GM12892 (cell line): ENCODE measurements at regions not wholly inside any gene's neighbourhood (a gene's known extent, or its start where the extent isn't known, plus 50 kb on each side); places are given as distances from the start of the nearest gene placed in this dataset.

ENCODE experiments used
- POLR2AphosphoS5 ChIP-seq: IDR thresholded peaks from 2 replicates; pipeline ENCODE4 v1.6.1; 2011; ENCODE audit warnings: low read depth, low read length, control low read depth
- TAF1 ChIP-seq: IDR thresholded peaks from 2 replicates; pipeline ENCODE4 v1.6.1; 2011; ENCODE audit warnings: low read depth, mild to moderate bottlenecking, control low read depth, low read length, borderline replicate concordance

GRCh38 chr4:66572949-66573348, 902.7 kb upstream of the EPHA5 start:
- TF ChIP-seq TAF1 (no peak), POLR2AphosphoS5 (no peak)
